GM03348 (cell line): ENCODE measurements at regions not wholly inside any gene's neighbourhood (a gene's known extent, or its start where the extent isn't known, plus 50 kb on each side); places are given as distances from the start of the nearest gene placed in this dataset.
"Not testable (repeated sequence)": the region's sequence is repeated elsewhere in the genome, so short reads cannot be mapped to it uniquely, and the experiment has no call there.

Experiments
- DNase-seq: peaks from one replicate; pipeline ENCODE4 v3.0.0; 2012; ENCODE audit warnings: low spot score

GRCh38 chr9:22992780-22993179, 546.2 kb downstream of the DMRTA1 start:
- no peak for DNase-seq

GRCh38 chr9:22997923-22998322, 551.3 kb downstream of the DMRTA1 start:
- no peak for DNase-seq

- DNase-seq: no peak
Measured at GRCh38 chr9:23005156-23005555, 558.5 kb downstream of the DMRTA1 start.

GRCh38 chr9:23006127-23006526, 559.5 kb downstream of the DMRTA1 start:
- DNase-seq: no peak

DNA sequence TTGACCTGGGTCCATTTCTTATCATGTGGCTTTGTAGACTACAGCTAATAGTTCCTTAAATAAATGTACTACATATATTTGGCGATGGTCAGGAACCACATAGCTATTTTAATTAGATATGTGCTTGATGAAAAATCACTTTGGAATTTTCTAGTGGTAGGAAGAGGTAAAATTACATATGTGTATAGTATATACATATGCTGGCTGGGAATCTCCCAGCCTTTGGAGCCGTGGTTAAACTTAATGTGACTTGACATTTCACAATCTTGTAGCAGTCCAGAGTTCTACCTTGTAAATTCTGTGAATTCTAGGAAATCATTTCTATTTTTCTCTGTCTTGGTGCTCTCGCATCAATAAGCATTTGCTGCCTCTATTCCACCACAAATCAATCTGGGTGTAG, 565.0 kb downstream of the DMRTA1 start:
- no peak for DNase-seq

DNA sequence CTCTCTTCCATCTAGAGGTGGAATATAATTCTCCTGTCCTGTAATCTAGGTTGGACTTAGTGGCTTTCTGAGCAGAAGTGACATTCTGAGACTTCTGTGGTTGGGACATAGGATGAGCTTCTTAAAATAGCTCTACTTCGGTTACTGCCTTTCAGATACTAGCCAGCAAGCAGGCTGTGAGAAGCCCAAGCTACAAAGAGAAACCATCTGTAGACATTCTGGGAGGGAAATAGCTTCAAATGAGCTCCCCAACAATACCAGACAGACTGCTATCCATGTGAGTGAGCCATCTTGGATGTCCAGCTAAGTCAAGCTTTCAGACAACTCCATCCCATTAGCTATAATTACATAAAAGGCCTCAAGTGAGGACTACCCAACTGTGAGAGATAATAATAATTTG, 568.9 kb downstream of the DMRTA1 start:
- DNase-seq: no peak

GRCh38 chr9:23036416-23036815, 589.8 kb downstream of the DMRTA1 start:
- no peak for DNase-seq

GRCh38 chr9:23039402-23039801, 592.8 kb downstream of the DMRTA1 start:
- DNase-seq: no peak

- DNase-seq: no peak
Measured at GRCh38 chr9:23041466-23041865, 594.8 kb downstream of the DMRTA1 start.

GRCh38 chr9:23044549-23044948, 597.9 kb downstream of the DMRTA1 start:
- DNase-seq: no peak

- DNase-seq: not testable (repeated sequence)
Measured at GRCh38 chr9:23046026-23046425, 599.4 kb downstream of the DMRTA1 start.

DNA sequence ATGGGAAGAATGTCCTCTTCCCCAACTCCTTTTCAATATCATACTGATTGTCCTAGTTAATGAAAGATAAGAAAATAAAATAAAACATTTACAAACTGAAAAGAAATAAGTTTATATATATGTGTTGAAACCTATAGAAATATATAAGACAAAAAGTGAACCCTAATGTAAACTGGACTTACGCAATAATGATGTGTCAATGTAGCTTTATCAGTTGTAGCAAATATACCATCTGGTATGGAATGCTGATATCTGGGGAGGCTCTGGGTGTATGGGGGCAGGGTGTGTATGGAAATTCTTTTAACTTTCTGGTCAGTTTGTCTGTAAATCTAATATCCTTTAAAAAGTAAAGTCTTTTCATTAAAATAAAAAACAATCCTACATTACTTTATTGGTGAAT, 603.9 kb downstream of the DMRTA1 start:
- no peak for DNase-seq

- no peak for DNase-seq
Measured at GRCh38 chr9:23073136-23073535, 626.5 kb downstream of the DMRTA1 start.

DNA sequence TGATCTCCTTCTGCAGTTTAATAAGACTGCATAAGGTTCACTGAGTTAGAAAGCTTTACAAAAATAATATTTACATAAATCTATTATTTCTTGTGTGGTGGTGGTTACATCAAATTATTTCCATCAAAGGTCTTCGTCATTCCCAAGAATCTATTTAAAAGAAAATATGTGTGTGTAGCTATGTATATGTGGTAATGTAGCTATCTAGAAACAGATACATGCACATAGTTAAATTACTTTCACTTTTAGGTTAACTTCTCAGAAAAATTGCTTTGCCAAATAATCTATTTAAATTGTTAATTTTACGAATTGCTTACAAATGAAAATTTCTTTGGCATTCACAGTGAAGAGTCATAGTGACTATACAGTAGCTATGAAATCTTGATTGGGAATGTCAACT, 633.2 kb downstream of the DMRTA1 start:
- DNase-seq: no peak

- DNase-seq: no peak
Measured at GRCh38 chr9:23081377-23081776, 634.8 kb downstream of the DMRTA1 start.

GRCh38 chr9:23088932-23089364, 642.3 kb downstream of the DMRTA1 start:
- peak; percentile 1 for DNase-seq

DNA sequence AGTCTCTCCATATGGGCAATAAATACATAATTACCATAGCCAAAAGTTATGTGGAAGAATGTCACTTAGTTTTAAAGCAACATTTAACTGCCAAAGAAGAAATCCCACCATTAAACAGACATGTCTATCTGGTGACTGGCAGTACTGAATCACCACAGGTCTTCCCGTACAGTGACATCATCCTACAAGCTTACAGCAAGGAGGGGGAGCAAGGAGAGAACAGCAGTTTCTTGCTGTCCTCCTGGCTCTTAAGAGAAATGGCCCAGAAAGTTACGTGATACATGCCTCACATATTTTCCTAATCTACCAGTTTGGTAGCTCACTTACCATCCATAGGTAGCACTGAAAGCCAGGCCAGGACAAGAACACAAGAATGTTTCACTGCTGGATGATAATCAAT, 671.0 kb downstream of the DMRTA1 start:
- DNase-seq: no peak

DNA sequence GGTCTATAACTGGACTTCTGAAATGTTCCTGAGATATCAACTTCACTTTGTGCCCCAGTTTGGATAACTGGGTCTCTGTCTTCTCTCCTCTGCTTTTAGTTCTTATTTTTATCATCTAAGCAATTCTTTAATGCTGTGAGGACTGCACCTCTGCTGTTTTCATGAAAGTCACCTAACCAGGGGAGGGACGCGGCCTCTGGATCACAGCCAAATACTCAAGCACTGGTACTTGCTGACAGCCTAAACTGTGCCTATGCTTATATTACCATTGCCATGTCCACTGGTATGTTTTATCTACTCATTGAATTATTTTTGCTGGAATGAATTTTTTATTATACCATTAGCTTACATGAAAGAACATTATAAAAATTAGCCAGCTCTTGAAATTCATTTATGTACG, 674.0 kb downstream of the DMRTA1 start:
- no peak for DNase-seq

DNA sequence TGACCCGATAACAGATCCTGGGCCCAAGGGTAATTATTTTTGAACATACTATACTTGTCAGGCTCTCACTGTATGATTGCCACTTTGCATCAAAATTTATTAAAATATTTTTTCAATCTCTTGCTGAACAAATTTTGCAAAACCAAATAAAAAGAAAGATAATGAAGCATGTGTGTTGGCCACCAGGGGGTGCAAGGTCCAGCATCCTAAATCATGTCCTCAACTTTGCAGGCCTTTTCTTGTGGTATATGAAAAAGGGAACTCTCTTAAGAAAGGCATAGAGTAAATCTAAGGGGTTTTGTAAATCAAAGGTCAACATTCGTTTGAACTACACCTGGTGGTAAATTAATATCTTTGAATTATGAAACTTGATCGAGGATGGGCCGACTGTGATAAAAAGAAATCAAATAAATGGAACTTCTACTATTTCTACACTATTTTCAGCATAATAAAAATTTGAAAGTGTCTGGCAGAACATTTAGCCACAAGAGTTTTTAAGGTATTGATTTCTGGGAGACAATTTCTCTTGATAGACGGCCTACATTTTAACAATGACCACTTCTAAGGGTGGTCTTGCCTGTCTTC, 676.5 kb downstream of the DMRTA1 start:
- peak; percentile 4 for DNase-seq

- no peak for DNase-seq
Measured at GRCh38 chr9:23145467-23145866, 680.6 kb downstream of the ELAVL2 start.

DNA sequence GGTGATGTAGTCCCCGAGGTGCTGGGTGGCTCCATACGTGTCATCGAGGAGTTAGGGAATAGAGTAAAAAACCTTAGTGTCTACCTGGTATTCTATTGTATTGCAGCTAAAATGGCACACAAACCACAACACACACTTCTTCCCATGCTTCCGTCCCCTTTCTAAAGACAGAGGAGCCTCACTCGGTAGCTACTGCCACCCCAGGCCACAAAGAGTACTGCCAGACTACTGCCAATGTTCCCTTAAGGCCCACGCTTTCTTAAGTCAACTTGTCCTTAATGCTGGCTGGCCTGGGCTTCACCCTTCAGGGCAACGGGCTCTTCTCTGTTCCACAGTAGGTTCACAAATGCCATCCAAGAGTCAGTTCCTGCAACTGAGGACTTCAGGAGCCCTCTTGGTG, 673.0 kb downstream of the ELAVL2 start:
- DNase-seq: no peak

- no peak for DNase-seq
Measured at GRCh38 chr9:23160491-23160890, 665.5 kb downstream of the ELAVL2 start.

GRCh38 chr9:23160952-23161469, 665.0 kb downstream of the ELAVL2 start:
- DNase-seq: no peak

- no peak for DNase-seq
Measured at GRCh38 chr9:23162789-23163188, 663.3 kb downstream of the ELAVL2 start.
